ENCODE measurements at regions not wholly inside any gene's neighbourhood (a gene's known extent, or its start where the extent isn't known, plus 50 kb on each side); places are given as distances from the start of the nearest gene placed in this dataset.

DNA sequence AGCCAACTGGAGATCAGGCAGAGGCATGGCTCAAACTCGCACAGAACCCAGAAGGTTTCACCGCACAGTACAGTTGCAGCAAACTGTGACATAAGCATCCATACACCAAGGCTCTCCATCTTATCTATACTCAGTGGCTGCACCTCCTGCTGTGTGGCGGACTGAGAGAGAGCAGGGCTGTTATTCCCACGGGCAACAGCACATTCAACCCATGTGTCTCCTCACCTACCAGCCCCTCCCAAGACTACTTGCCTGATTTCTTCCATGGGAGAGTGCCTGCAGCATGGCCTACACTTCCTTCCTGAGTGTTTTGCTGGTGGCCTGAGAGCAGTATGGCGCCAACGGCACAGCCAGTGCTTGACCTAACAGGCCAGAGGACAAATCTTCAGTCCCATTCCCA, 1606.6 kb downstream of the SLITRK1 start:
- no peak overlapping the region for H3K4me3 ChIP-seq
- no peaks in the 10 kb centered on the region for H3K9me3 ChIP-seq
- H3K27me3 ChIP-seq, result no peaks in the 10 kb centered on the region
- no peak overlapping the region for H3K27ac ChIP-seq
- intact Hi-C loops (cut with DNase I), result no loop called here
- no peak overlapping the region for H3K9ac ChIP-seq (ENCODE audit: low read depth in 2 of 2, low read length in 2 of 2)
- no peaks in the 10 kb centered on the region for H3K36me3 ChIP-seq
- no peaks in the 10 kb centered on the region for H3K4me1 ChIP-seq
- TF ChIP-seq, protein P1, sequence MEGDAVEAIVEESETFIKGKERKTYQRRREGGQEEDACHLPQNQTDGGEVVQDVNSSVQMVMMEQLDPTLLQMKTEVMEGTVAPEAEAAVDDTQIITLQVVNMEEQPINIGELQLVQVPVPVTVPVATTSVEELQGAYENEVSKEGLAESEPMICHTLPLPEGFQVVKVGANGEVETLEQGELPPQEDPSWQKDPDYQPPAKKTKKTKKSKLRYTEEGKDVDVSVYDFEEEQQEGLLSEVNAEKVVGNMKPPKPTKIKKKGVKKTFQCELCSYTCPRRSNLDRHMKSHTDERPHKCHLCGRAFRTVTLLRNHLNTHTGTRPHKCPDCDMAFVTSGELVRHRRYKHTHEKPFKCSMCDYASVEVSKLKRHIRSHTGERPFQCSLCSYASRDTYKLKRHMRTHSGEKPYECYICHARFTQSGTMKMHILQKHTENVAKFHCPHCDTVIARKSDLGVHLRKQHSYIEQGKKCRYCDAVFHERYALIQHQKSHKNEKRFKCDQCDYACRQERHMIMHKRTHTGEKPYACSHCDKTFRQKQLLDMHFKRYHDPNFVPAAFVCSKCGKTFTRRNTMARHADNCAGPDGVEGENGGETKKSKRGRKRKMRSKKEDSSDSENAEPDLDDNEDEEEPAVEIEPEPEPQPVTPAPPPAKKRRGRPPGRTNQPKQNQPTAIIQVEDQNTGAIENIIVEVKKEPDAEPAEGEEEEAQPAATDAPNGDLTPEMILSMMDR (IDR thresholded peaks at IDR 0.05), result no peak
- no peak for DNase-seq

DNA sequence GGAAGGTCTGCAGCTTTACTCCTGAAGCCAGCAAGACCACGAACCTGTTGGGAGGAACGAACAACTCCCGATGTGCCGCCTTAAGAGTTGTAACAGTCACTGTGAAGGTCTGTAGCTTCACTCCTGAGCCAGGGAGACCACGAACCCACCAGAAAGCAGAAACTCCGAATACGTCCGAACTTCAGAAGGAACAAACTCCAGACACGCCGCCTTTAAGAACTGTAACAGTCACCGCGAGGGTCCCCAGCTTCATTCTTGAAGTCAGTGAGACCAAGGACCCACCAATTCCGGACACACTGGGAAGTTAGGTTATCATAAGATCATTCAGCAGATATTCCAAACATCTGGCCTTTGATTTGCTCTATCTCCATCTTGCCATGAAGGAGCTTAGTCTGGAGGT, 1623.0 kb downstream of the SLITRK1 start:
- no peak overlapping the region for H3K27ac ChIP-seq
- H3K36me3 ChIP-seq, result no peaks in the 10 kb centered on the region
- no peak overlapping the region for H3K4me3 ChIP-seq
- intact Hi-C loops (cut with DNase I), result no loop called here
- TF ChIP-seq, protein P1 (IDR thresholded peaks at IDR 0.05), result no peak
- no peak overlapping the region for H3K9ac ChIP-seq (ENCODE audit: low read depth in 2 of 2, low read length in 2 of 2)
- H3K27me3 ChIP-seq, result no peaks in the 10 kb centered on the region
- no peaks in the 10 kb centered on the region for H3K9me3 ChIP-seq
- H3K4me1 ChIP-seq, result no peaks in the 10 kb centered on the region
- DNase-seq, result no peak

DNA sequence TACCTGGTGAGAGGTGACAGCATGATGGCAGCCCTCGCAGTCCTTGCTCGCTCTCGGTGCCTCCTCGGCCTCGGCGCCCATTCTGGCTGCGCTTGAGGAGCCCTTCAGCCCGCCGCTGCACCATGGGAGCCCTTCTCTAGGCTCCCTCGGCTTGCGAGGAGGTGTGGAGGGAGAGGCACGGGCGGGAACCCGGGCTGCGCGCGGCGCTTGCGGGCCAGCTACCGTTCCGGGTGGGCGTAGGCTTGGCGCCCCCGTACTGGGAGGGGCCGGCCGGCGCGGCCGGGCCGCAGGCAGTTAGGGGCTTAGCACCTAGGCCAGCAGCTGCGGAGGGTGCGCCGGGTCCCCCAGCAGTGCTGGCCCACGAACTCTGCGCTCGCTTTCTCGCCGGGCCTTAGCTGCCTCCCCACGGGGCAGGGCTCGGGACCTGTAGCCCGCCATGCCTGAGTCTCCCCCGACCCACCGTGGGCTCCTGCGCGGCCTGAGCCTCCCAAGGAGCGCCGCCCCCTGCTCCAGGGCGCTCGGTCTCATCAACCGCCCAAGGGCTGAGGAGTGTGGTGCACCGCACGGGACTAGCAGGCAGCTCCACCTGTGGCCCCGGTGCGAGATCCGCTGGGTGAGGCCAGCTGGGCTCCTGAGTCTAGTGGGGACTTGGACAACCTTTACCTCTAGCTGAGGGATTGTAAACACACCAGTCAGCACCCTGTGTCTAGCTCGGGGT, 1624.3 kb downstream of the SLITRK1 start:
- H3K27me3 ChIP-seq, result no peaks in the 10 kb centered on the region
- no peaks in the 10 kb centered on the region for H3K36me3 ChIP-seq
- no peak overlapping the region for H3K9ac ChIP-seq (ENCODE audit: low read depth in 2 of 2, low read length in 2 of 2)
- no peaks in the 10 kb centered on the region for H3K4me1 ChIP-seq
- no peaks in the 10 kb centered on the region for H3K9me3 ChIP-seq
- DNase-seq, result no peak
- H3K27ac ChIP-seq, result no peak overlapping the region
- TF ChIP-seq, protein P1 (IDR thresholded peaks at IDR 0.05), result no peak
- intact Hi-C loops (cut with DNase I), result no loop called here
- no peak overlapping the region for H3K4me3 ChIP-seq

DNA sequence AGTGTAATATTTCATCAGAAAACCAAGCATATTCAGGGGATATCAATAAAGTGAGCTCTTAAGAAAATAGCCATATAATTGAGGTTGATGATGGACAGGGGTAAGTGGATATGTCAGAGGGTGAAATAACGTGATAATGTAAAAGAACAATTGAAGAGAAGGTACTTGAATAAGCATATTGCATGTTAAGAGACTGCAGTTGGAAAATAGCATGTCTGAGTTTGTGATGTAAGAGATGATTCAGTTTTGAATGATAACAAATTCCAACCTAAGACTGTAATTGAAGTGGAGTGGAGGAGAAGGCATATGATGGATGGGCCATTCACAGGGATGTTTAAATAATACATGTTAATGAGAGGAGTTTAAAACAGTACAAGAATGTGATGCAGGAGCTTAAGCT, 1633.5 kb downstream of the SLITRK1 start:
- Histone ChIP-seq H3K27ac (no peak overlapping the region), H3K36me3 (no peaks in the 10 kb centered on the region), H3K4me3 (no peak overlapping the region), H3K4me1 (no peaks in the 10 kb centered on the region), H3K9ac (ENCODE audit: low read depth in 2 of 2, low read length in 2 of 2) (no peak overlapping the region), H3K27me3 (no peaks in the 10 kb centered on the region), H3K9me3 (no peaks in the 10 kb centered on the region)
- DNase-seq, result no peak
- TF ChIP-seq, protein P1 (IDR thresholded peaks at IDR 0.05), result no peak
- intact Hi-C loops (cut with DNase I), result no loop called here

DNA sequence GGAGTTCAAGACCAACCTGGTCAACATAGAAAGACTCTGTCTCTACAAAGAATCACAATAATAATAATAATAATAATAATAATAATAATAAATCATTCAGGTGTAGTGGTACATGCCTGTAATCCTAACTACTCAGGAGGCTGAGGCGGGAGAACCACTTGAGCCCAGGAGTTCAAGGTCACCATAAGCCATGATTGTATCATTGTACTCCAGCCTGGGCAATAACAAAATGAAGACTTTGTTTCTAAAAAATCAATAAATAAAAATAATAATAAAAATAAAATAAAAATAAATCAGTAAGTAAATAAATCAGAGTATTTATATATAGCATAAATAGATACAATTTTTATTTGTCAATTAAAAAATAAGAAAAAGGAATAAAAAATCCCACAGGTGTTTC, 1636.4 kb downstream of the SLITRK1 start:
- no peaks in the 10 kb centered on the region for H3K36me3 ChIP-seq
- TF ChIP-seq, protein P1 (IDR thresholded peaks at IDR 0.05), result no peak
- H3K4me3 ChIP-seq, result no peak overlapping the region
- H3K9me3 ChIP-seq, result no peaks in the 10 kb centered on the region
- intact Hi-C loops (cut with DNase I), result no loop called here
- H3K27ac ChIP-seq, result no peak overlapping the region
- H3K27me3 ChIP-seq, result no peaks in the 10 kb centered on the region
- H3K9ac ChIP-seq (ENCODE audit: low read depth in 2 of 2, low read length in 2 of 2), result no peak overlapping the region
- DNase-seq, result no peak
- H3K4me1 ChIP-seq, result no peaks in the 10 kb centered on the region

Data from colonic mucosa (tissue), 4 donors.